ENCODE measurements at regions not wholly inside any gene's neighbourhood (a gene's known extent, or its start where the extent isn't known, plus 50 kb on each side); places are given as distances from the start of the nearest gene placed in this dataset.

DNA sequence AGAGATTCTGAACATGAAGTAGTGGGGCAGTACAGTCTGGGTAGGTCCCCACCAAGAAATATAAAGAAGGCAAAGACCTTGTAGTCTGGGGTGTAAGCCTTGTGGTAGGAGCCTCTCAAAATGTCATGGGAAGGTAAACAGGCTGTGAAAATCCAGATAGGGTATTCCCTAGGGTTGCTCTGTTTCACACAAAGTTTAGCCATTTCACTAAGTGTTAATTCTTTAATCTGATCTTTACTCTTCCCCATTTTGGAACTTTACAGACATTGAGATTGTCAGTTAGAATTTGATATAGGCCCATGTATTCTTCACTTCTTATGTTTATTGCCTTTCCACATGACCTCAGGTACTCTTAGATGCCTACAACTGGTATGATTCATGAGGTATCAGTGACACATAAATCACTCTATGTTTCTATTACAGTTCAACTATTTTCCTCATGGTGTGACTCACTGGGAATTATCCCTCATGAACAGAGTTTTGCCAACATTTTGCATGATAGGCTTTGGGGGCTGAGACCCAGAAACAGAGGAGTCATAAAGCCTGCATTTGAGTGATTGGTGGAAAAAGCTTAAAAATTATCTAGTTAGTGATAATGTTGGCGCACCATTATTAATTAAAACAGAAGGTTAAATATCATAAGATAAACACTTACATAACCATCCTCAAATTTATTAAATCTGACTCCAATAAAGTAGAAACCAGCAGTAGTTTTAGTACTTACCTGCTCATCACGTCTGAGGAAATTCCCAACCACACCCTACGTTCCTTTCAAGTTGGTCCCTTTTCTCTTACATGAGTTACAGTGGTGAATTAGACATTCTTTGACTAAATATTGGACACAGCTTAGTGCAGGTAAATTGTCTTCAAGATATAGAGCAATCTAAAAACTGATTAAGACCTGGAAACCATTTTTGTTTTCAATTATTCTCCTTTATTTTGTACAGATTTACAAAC is 399.8 kb upstream of the MEF2C start:
- CTCF ChIA-PET (ENCODE audit: unreplicated experiment) = no interaction called here
- no peak for DNase-seq (ENCODE audit: low spot score)

DNA sequence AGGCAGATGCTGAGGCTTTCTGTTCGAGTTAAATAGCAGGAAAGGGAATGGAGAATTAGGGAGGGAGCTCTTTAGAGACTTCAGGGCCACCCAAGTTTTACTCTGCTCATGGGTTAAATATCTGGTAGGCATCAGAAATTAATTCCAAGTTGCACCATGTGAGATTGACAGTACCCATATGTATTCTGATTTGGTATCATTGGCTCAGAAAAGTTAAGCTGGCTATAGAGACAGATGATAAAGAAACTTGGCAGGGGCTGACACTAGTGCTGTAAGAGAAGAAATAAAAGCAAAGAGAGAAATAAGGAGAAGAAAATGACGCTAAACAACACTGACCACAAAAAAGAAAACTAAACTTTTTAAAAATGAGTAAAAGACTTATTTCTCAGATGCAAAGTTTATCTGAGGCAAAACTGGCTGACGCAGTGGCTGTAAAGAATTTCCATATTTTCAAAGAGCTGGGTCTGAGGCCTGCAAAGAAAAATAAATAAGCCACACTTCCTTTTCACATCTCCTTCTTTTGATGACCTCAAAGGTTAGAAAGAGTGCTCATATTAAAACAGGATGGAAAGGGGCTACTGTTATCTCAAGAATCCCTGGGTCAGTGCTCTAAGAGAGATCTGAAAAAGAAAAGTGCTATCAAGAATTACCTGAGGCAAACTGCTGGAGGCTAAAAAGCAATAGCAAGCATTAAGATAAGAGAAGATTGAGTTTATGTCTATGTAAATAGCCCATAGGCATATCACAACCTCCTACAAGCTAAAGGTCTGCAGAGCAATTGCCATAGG is 399.0 kb upstream of the MEF2C start:
- Histone ChIP-seq H3K4me3 (ENCODE audit: low read depth, low read length, poor library complexity, severe bottlenecking) (no peak overlapping the region), H4K20me1 (ENCODE audit: insufficient read depth, low read length) (no peaks in the 10 kb centered on the region), H3K4me1 (ENCODE audit: insufficient read depth, low read length, poor library complexity, severe bottlenecking) (no peaks in the 10 kb centered on the region), H3K79me2 (ENCODE audit: insufficient read depth, low read depth, low read length) (no peaks in the 10 kb centered on the region), H2AFZ (ENCODE audit: low read length) (no peak overlapping the region), H3K9me3 (ENCODE audit: low read length) (no peaks in the 10 kb centered on the region), H3K4me2 (ENCODE audit: low read length) (no peak overlapping the region), H3K9me2 (ENCODE audit: insufficient read depth, low read length) (no peaks in the 10 kb centered on the region), H3K27ac (ENCODE audit: low read depth, low read length, poor library complexity, severe bottlenecking) (no peak overlapping the region), H3K36me3 (ENCODE audit: insufficient read depth, low read length) (no peaks in the 10 kb centered on the region)
- ChIA-PET CTCF (ENCODE audit: unreplicated experiment) (interaction anchor here (0.6 kb wide), 1 partner anchor 1501 kb away, joined by 3 read pairs; no protein-coding TSS in a partner anchor), POLR2A (interaction anchor here (0.9 to 1.2 kb wide), 2 partner anchors 8 to 354 kb away, joined by 3 to 6 read pairs; no protein-coding TSS in a partner anchor)
- intact Hi-C loops (cut with micrococcal nuclease; ENCODE audit: unreplicated experiment) = no loop called here
- TF ChIP-seq, protein P1, sequence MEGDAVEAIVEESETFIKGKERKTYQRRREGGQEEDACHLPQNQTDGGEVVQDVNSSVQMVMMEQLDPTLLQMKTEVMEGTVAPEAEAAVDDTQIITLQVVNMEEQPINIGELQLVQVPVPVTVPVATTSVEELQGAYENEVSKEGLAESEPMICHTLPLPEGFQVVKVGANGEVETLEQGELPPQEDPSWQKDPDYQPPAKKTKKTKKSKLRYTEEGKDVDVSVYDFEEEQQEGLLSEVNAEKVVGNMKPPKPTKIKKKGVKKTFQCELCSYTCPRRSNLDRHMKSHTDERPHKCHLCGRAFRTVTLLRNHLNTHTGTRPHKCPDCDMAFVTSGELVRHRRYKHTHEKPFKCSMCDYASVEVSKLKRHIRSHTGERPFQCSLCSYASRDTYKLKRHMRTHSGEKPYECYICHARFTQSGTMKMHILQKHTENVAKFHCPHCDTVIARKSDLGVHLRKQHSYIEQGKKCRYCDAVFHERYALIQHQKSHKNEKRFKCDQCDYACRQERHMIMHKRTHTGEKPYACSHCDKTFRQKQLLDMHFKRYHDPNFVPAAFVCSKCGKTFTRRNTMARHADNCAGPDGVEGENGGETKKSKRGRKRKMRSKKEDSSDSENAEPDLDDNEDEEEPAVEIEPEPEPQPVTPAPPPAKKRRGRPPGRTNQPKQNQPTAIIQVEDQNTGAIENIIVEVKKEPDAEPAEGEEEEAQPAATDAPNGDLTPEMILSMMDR (conservative IDR thresholded peaks at IDR 0.05; ENCODE audit: low read length) = no peak
- TF ChIP-seq EZH2phosphoT487 (IDR thresholded peaks at IDR 0.05; ENCODE audit: borderline replicate concordance, low read depth, low read length) = no peak
- no TSS peak for BruUV-seq (replicated peaks)
- no peak for DNase-seq (ENCODE audit: low spot score)

More for the DNA sequence above, 399.8 kb upstream of the MEF2C start:
- POLR2A ChIA-PET = interaction anchor here (0.6 to 1.2 kb wide), 4 partner anchors 11 to 662 kb away, joined by 3 to 4 read pairs (median 4); no protein-coding TSS in a partner anchor
- no peaks in the 10 kb centered on the region for H3K9me2 ChIP-seq (ENCODE audit: insufficient read depth, low read length)
- no peak overlapping the region for H3K4me3 ChIP-seq (ENCODE audit: low read depth, low read length, poor library complexity, severe bottlenecking)
- H2AFZ ChIP-seq (ENCODE audit: low read length) = no peak overlapping the region
- H3K9me3 ChIP-seq (ENCODE audit: low read length) = no peaks in the 10 kb centered on the region
- no peak overlapping the region for H3K27ac ChIP-seq (ENCODE audit: low read depth, low read length, poor library complexity, severe bottlenecking)
- no peaks in the 10 kb centered on the region for H3K4me1 ChIP-seq (ENCODE audit: insufficient read depth, low read length, poor library complexity, severe bottlenecking)
- TF ChIP-seq EZH2phosphoT487 (IDR thresholded peaks at IDR 0.05; ENCODE audit: borderline replicate concordance, low read depth, low read length) = no peak
- TF ChIP-seq, protein P1 (conservative IDR thresholded peaks at IDR 0.05; ENCODE audit: low read length) = no peak
- H3K4me2 ChIP-seq (ENCODE audit: low read length) = no peak overlapping the region
- H4K20me1 ChIP-seq (ENCODE audit: insufficient read depth, low read length) = no peaks in the 10 kb centered on the region
- H3K79me2 ChIP-seq (ENCODE audit: insufficient read depth, low read depth, low read length) = no peaks in the 10 kb centered on the region
- no peaks in the 10 kb centered on the region for H3K36me3 ChIP-seq (ENCODE audit: insufficient read depth, low read length)
- intact Hi-C loops (cut with micrococcal nuclease; ENCODE audit: unreplicated experiment) = no loop called here
- BruUV-seq (replicated peaks) = no TSS peak

Data from OCI-LY7 (cell line).